HG02623 (cell line): ENCODE measurements at regions not wholly inside any gene's neighbourhood (a gene's known extent, or its start where the extent isn't known, plus 50 kb on each side); places are given as distances from the start of the nearest gene placed in this dataset.
"Not testable (repeated sequence)": the region's sequence is repeated elsewhere in the genome, so short reads cannot be mapped to it uniquely, and the experiment has no call there.

Experiments
- ATAC-seq: cut with Tn5 transposase; IDR thresholded peaks from one replicate; pipeline ENCODE4 v1.9.1; 2021; ENCODE audit warnings: moderate library complexity; ENCODE audit not compliant: unreplicated experiment

DNA sequence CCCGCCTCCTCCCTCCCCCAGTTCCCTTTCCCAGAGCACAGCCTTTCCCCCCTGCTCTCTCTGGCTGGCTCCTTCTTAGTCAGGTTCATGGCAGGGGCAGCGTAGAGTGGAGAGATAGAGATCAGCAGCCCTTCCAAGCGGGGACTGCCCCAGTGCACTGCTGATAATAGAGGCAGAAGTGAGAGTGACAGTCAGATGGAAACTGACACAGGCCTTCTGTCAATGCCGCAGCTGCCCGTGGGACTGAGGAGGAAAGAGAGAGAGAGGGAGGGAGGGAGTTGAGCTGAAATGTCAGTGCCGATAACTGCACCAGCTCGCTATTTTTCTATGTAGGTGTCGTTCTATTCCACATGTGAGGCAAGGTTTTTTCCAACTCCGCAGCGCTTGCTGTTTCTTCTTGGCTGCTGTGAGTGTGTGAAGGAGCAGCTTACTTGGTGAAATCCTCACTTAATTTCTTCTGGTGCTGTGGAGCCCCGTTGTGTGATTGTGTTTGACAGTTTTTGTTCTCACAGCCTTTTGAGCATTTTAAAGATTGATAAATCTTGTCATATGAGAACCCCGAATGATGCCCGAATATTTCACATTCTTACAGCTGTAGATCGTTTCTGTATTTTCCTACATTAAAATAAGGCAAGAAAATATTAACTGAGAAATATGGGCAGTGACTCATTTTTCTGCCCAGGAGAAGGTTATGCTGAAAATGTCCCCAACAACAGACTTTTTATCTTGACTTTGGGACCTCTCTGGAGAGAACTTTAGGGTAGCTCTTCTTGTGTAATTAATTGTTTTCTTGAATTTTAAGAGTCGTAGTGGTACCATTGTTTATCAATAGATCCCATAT, 386.4 kb upstream of the MMS22L start:
- ATAC-seq: peak; percentile 100

DNA sequence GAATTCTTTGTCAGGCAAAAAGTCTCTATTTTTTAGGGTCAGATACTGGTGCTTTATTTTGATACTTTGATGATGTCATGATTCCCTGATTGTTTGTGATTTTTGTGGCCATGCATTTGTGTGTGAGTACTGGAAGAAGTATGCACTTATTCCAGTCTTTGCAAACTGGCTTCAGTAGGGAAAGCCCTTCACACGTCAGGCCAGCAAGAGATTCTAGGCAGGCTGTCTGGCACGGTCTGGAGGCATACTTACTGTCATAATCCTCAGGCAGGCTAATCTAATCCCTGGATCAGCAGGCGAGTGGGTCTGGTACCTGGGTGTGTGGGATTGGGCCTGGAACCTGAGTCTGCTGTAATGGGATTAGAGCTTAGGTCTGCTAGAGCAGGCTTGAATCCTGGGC, 391.8 kb upstream of the MMS22L start:
- no peak for ATAC-seq

DNA sequence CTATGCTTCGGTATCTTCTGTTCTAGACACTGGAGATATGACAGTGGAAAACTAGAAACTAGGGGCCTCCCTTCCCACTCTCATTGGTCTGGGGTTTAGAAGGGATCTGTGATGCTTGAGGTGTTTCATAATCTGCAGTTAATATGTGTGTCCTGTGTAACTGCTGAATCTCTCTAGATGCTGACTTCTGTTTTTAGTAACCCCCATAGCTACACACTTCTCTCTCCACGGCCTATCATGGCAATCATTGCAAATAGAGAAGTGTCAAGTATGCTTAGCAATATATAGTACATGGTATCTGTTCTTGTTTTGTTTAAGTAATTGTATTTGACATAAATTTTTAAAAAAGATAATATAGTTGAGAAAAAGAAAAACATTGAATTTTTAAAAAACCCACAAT, 394.6 kb upstream of the MMS22L start:
- ATAC-seq: no peak

DNA sequence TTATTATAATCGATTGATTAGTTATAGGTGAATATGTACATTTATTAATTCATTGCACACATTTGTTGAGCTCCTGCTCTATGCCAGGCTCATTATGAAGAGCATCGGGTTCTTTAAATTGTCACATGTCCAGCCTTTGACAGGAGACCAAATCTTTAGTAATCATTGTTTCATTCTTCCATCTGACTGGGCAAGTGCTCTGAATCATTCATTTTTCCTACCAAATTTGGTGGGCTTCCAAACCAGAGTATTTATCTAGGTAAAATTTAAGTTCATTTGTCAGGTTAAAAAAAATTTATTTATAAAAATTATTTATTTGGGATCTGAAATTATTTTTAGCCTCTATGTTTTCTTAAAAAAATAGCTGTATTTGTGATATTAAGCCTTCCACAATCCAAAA, 404.9 kb upstream of the MMS22L start:
- ATAC-seq: no peak

DNA sequence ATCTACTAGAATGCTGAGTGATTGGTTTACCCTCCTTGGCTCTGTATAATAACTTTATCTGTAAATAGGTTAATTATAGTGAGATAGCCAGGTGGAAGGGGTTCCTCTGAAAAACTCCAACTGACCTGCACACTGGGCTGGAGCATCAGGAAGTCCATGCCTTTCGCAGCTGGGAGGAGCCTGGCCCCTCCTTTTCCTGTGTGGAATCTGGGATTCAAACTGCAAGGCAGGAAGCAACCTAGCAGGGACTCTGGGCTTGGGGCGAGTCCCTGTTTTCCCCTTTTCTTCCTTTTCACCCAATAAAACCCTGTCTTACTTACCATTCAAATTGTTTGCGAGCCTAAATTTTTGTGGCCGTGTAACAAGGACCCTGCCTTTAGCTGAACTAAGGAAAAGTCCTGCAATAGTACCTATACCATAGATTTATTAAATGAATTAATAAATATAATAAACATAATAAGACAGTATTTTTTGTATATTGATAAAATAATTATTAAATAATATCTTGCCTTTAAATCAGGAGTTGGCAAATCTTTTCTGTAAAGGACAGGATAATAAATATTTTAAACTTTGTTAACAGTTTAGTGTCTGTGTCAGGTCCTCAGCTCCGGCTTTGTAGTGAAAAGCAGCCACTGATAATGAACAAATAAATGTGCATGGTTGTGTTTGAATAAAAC, 406.2 kb upstream of the MMS22L start:
- ATAC-seq: no peak

DNA sequence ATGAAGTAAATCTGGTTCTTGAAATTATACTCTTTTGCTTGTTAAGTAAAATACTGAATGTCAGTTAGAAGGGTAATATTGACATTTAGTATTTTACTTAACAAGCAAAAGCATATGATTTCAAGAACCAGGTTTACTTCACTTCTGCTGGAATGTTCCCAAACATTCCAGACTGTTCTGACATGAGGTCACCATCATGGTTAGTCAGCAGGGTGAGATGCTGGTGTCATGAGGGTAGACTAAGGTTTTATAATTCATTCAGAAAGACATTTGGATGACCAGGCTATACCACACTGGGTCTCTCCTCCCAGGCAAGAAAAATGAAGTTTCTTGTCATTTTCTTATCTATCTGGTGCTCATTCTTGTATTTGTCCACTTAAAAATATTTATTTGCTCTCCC, 414.4 kb upstream of the MMS22L start:
- no peak for ATAC-seq

DNA sequence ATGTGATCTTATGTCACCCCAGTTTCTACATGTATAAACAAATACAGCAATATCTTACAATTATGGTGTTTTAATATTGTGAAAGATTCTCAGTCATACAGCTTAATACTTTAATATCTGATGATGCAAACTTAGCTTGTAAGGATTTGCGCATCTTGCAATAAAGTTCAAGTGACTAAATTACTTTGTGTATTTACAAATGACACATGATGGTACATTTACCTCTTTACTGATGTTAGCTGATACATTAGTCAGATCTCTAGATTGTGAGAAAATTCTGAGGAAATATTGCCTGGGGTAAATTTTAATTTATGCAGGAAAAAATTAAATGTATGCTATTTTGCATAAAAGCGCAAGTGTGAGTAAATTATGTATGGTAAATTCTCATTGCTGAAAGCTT, 418.8 kb upstream of the MMS22L start:
- ATAC-seq: no peak

DNA sequence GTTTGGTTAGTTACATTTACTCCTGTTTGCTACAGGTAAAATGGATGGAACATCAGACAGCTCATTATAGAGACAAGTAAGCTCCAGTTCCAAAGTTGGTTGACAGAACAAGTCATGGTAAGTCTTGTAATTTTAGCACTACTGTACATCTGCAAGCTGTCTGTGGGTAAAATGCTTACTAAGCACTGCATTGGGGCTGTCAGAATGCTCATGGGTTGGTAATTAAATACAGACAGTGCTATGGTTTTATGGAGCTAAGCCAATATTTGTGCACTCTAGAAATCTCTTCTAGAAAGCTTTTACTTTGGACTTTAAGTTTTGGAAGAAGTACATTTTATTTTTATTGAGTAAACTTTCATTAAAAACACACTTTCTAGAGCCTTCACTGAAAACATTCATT, 419.2 kb upstream of the MMS22L start:
- ATAC-seq: no peak

DNA sequence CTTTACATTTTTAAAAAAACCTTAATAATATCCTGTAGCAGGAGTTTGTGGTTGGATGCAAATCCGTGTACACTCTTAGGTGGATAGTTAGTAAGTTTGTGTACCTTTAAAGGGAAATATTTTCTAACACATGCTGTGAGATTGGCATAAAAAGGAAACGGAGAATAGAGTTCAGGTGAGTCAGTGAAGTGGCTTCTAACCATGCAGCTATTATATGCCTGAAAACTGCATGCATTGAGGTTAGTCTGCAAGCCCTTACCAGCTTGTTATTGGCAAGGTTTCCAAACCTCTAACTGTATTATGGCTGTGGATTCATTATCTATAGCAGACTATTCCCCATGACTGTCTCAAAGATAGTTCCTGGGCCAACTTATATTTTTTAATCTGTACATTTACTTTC, 420.6 kb upstream of the MMS22L start:
- no peak for ATAC-seq

DNA sequence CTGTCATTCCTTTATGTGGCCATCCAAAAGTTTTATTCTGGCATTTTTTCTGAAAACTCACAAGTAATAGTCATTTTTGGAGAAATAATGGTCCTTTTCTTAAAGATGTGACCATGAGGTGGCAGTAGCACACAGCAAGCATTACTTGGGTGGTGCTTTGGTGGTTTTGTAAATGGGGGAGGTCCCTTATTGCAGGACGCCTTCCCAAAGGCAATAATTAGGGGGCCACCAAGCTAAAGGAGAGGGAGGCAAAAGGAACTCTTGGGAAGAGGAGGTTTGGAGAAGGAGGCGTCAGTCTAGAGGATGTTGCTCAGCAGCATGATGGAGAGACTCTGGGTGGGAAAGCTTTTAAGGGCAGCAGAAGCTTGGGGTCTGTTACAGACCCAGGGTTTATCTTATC, 422.6 kb upstream of the MMS22L start:
- no peak for ATAC-seq

DNA sequence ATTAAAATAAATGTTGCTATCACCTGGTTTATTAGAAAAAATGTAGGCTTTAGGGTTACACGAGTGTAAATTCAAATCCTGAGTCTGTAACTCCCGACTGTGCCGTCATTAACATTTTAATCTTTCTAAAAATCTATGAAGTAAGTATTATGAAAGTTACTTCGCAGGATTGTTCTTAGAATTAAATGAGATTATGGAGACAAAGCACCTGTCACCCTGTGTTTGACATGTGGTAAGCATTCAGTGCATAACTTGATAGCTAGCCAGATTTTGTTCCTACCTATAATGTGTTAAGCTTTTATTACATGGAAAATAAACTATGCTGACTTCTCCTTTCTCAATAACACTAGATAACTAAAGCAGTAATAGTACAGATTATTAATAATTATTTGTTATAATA, 429.7 kb upstream of the MMS22L start:
- no peak for ATAC-seq

DNA sequence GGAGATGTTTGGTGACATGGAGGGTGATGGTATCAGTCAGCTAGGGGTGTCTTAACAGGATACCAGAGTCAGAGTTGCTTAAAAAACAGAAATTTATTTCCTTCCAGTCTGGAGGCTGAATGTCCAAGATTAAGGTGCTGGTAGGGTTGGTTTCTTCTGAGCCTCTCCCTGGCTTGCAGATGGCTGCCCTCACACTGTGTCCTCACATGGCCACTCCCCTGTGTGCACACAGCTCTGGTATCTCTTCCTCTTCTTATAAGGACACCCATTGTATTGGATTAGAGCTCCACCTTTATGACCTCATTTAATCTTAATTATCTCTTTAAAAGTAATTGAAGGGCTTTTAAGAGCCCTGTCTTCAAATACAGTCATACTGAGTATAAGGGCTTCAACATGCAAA, 431.8 kb upstream of the MMS22L start:
- no peak for ATAC-seq

DNA sequence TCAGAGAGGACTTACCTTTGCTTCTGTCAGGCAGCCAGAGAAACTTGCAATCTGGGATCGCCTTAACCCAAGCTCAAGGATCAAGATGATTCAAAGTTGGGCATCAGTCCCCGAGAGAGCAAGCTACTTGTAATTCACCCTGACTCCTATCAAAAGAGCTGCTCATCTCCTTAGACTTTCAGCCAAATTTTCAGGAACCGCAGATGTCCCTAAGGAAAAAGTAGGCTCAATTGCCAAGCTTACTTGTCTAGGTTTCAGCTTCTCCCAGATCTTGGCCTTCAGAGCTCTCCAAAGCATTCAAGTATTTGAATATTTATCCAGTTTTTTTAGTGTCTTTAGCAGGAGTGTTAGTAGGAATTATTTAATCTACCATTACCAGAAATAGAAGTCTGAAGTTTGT, 434.1 kb upstream of the MMS22L start:
- no peak for ATAC-seq

DNA sequence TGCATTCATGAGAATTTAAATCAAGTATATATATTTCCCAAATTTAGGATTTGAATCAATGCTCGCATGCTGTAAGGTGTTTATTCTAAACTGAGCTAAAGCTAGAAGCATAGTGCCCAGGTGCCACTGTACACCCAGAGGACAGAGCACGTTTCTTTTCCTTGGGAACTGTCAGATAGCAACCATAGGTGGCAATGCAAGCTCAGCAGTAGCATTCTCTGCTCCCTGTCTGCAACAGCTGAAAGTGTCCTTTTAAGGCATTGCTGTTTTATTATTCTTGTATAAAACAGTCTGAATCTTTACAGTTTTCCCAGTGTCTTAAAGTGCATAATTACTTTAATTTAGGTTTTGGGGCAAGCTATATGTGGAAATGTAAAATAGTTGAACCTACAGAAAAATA, 443.4 kb upstream of the MMS22L start:
- no peak for ATAC-seq

DNA sequence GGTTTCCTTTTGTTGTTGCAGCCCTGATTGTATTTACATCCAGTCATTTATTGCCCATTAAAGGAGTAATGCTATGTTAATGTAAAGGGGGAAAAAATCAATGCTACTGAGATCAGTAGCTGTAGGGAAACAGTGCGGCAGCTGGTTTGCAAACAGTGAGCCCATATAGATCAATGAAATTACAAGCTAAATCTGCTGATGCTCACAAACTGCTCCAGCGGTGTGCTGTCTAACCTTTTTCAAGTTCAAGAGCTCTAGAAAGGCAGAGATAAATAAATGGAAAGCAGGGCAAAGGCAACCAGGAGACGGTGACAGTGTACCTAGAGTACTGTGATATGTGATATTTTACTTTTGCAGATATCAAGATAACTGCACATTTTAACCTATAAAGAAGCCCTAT, 449.0 kb upstream of the MMS22L start:
- ATAC-seq: no peak

DNA sequence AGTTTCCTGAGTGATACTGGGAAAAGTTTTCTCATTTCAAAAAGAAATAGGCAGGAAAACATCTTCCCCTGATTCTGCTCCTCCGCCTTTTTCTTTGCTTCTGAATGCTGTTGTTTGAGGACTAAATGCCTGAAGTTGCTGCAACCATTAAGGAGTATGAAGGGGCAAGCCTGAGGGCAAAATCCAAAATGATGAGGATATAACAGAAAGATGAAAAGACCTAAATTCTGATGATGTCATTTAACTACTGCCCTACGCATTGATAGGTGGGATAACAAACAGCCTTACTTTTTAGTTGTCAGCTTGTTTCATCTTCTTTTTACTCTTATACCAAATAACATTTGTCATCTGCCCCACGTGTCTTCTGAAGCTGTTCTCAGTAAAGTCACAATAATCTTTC, 474.6 kb upstream of the MMS22L start:
- ATAC-seq: no peak

DNA sequence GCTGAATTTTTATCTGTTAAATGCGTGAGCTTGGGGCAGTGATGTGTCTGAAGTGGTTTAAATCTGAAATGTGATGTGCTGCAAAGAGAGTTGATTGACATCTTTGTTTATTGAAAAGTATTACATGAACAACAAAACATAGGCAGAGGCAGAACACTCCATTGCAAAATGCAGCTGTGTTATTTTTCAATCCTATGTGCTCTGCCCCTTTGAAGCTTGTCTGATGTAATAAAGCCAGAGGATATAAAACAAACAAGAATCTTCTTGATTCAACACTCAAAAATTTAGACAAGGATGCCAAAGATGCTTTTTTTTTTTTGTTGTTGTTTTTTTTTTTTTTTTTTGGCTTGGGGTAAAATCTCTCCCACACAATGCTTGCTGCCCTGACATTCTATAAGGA, 482.4 kb upstream of the MMS22L start:
- ATAC-seq: no peak

DNA sequence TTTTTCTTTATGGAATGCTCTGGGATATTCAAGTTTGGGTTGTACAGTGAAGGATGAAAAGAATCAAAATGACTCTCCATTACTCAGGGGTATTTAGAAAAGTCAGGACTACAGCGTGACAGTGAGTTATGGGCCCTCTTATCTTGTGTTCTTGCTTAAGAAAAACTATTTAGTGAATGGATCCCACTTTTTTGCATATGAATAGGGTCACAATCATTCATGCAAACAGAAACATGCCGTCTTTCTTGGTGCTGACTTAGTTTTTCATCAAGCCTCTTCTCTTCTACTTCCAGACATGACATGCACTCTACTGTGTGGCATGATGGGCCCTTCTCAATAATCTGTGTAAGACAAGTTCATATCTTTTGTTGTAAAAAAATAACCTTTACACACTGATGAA, 488.4 kb upstream of the MMS22L start:
- ATAC-seq: no peak

DNA sequence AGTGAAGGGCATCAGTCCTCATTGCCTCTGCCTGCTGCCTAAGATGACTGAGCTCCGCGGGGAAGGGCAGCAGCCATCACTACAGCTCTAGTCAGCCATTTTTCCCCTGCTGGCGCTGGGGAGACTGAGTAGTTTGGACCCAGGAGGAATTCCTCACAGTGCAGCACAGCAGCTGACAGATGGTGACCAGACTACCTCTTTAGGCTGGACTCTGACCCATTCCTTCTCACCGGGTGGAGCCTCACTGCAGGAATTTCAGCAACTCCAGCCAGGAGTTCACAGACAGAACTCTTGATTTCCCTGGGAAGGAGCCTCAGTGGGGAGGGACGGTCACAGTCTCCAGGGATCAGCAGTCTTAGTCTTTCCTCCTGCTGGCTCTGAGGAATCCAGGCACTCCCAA, 492.0 kb upstream of the MMS22L start:
- no peak for ATAC-seq

DNA sequence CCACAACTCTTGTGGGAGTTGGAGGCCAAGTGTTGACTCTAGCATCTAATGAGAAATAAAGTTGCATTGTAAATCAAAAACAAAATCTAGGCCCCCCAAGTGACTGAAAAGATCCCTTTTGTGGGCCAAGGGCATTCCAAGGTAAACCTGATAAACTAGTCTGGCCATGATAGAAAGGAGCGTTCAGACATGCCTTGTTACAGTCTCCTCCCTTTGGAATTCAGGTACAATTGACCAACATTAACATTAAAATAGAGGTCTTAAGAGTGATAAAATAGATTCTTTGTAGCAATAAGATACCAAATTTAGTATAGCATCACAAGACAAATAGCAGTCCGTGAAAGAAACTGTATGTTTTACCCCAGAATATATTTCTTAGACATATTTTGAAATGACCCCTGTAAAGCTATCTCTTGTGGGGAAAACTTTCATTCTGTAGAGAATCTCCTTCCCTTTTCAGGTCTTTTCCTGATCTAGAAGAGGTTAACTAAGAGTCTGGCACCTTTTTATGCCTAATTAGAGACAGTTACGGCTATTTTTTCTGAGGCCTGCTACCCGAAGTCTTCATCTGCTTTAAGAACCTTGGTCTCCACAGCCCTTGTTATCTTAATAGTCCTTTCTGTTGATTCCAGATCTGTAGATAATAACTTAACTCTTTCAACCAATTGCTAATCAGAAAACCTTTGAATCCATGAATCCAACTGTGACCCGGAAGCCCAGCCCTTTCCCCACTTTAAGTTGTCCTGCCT, 495.4 kb upstream of the MMS22L start:
- ATAC-seq: no peak

DNA sequence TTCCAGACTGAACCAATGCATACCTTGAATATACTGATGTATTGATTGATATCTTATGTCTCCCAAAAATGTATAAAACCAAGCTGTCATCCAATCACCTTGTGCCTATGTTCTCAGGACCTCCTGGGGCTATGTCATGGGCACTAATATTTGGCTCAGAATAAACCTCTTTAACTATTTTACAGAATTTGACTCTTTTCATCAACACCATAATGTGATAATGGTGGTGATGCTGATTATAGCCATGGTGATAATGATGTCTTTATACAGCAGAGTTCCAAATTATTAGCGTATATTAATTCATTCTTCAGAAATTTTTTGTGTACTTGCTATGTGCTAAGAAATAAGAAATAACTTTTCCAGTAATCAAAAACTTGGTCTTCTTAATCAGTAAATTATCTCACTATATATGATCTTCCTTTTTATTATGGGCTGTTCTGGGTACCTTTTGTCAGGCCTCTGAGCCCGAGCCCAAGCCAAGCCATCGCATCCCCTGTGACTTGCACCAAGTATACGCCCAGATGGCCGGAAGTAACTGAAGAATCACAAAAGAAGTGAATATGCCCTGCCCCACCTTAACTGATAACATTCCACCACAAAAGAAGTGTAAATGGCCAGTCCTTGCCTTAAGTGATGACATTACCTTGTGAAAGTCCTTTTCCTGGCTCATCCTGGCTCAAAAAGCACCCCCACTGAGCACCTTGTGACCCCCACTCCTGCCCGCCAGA, 496.2 kb upstream of the MMS22L start:
- not testable (repeated sequence) for ATAC-seq
